HG03175 (cell line): ENCODE measurements at regions not wholly inside any gene's neighbourhood (a gene's known extent, or its start where the extent isn't known, plus 50 kb on each side); places are given as distances from the start of the nearest gene placed in this dataset.

Source experiments
- ATAC-seq: cut with Tn5 transposase; IDR thresholded peaks from one replicate; pipeline ENCODE4 v1.9.1; 2021; ENCODE audit warnings: mild to moderate bottlenecking, moderate library complexity; ENCODE audit not compliant: unreplicated experiment

DNA sequence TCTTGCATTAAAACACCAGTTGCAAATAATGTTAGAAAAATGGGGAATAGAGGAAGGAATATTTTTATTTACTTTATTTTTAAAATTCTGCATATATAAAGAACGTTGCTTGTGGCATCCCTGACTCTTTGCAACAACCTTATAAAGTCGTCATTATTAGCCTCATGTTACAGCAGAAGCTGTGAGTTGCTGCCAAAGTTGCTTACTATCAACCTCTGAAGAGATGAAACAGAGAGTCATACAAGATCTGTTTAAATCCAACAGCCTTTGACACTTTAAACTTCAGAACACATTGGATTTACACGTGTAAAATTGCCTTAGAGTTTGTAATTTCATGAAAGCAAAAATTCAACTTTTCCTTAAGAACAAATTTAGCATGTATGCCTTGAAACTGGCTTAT, 221.9 kb downstream of the MRPL39 start:
- ATAC-seq: no peak

DNA sequence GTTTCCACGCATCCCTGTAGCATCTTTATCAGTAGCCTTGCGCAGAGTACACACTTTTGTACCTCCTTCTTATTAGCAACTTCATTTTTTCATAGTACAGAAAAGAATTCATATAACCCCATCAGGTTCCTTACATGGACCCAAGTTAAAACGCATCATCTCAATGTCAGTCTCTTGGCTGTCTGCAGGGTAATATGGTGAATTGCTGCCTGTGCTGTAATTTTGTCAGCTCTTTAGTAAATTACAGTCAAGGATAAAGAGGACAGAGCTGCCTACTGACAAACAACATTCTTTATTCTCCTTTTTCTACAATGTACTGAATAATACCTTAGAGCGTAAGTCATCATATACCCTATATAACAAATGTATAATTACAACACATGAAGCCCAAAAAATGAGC, 222.5 kb downstream of the MRPL39 start:
- ATAC-seq: no peak

DNA sequence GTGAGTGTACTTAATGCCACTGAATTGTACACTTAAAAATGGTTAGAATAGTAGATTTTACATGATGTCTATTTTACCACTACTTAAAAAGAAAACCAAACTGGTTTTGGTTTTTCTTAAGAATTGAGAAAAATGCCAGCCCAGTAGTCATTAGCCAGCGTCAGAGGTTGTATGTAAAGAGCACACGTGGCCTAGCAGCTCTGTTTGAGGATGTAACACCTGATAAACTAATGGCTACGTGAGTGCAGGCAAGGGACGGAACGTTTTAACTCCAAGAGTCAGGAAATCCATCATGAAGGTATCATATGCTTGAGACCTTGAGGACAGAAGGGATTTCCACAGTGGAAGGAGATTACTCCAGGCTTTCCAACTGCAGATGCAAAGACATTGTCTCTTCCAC, 223.7 kb downstream of the MRPL39 start:
- ATAC-seq: no peak

DNA sequence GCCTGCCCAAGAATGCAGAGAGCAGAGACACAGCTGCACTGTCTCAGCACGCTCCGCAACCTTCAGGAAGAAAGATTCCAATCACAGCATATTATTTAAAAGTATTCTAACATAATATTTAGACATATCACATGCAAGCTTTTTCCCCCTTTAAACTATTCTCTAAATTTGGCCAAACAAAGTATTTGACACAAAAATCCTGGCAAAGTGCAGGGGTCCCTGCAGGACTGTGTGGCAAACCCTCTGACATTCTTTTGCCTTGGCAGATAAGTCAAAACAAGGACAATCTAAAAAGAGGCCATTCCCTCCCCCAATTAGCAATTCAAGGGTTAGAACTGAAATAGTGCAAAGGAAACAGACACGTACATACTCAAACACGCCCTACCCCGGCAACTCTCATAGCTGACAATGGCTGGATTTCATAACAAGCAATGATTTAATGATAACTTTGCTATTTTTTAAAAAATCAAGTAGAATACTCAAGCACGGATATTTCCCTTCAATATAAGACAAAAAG, 225.3 kb downstream of the MRPL39 start:
- ATAC-seq: no peak

DNA sequence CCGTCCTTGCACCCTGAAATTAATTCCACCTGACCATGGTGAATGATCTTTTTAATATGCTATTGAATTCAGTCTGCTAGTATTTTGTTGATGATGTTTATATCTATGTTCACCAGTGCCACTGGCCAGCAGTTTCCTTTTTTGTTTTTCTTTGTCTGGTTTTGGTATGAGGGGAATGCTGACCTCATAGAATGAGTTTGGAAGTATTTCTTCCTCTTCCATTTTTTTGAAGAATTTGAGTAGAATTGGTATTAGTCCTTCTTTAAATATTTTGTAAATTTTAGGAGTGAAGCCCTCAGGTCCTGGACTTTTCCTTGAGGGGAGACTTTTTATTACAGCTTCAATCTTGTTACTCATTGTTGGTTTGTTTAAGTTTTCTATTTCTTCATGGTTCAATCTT, 231.6 kb downstream of the MRPL39 start:
- ATAC-seq: no peak

DNA sequence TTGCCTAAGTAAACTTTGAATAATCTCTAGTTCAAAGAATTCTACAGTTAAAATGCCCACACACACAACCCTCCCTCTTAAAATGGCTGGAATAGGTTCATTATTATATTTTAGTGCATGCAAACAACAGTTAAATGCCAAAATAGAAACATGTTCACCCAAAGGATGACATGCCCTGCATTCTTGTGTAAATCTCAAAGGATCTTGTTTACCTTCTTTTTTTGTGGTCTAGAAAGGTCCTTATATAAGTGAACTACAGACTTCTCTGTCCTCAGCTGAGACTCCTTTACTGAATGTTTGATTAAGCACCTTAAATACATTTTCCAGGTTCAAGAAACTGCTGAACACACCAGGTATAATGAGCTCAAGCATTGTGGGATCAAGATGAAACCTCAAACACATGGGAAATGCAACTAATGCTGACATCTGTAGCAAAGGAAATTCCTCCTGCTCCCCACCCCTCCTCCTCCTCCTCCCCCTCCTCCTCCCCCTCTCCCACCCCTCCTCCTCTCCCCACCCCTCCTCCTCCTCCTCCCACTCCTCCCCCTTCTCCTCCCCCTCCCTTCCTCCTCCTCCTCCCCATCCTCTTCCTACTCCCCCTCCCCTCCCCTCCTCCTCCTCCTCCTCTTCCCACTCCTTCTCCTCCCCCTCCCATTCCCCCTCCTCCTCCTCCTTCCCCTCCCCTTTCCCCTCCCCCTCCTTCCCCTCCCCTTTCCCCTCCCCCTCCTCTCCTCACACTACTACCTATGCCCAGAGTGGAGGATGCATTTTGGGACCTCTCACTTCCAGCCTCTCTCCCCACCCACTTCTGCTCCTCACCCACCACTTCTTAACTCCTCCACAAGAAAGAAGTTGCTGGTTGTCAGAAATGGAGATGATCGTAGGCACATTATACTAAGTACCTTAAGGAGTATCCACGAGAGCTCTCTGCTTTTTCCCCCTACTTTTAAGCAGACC, 233.9 kb downstream of the MRPL39 start:
- no peak for ATAC-seq

DNA sequence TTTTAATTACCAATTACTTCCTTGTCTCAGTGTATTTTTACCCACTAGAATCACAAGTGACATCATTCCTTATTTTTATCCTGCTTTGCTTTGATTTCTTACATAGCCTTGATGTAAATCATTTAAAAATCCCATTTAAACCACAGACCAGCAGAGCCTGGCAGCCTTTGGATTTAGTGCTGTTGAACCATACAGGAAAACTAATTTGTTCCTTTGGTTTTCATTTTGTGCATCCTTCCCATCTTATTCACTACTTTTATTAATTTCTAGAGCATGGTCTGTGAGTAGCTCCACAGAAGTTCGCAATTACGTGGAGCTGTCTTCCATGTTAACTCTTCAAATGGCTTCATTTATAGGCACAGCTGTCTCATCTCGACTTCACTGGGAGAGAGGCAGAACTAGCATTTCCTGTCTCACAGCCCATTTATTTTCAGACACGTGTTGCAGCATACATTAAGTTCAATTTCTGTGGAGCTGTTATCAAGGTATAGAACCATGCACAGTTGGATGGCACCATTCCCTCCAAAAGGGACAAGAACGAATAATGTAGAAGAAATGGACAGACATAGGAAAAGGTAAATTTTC, 235.3 kb downstream of the MRPL39 start:
- ATAC-seq: no peak

DNA sequence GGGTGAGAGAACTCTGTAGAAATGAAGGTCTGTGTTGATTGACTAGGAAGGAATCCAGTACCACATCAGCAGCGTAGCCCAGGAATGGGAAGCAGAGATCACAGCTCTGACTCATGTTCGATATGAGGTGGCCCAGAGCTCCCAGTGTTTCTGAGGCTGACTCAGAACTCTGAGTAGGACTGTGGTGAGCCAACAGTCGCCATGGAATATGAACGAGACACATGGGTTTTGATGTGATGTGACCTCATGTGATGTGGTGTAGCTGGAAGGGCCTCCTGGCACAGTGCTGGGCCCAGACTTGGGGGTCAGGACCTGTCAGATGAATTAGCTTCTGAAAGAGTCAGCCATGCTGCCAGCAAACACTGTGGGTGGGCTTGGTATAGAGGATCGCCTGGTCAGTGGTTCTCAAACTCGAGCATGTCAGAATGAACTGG, 237.0 kb downstream of the MRPL39 start:
- no peak for ATAC-seq

DNA sequence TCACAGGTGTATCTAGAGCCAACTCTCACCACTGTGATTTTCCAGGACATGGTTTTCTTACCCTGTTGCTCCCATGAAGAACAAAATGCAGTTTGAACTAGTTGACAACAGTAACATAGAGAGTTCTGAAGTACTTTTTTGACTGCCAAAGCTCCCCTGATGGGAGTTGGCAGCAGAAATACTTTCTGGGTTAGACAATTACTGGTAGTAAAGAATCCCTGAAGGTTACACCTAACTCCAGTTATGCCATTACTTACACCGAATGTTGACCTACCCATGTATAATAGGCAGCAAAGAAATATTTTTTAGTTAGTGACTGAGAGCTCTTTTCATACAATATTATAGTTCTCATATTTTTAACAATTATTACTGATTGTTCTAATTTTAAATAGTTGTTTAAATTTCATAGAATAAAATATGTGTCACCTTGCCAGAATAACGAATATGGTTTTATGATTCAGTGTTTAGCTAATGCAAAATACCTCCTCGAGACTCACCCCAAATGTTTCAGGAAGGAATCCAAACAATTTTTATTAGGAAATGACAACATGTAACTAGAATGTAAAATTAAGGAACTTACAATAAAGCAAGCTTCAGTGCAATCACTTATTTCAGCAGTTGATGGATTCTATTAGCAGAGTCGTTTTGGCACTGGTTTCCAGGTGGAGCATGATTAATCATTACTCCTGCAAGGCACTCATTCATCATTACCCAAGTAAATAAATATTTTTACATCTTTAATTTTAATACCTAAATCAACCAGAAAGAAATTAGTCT, 237.6 kb downstream of the MRPL39 start:
- ATAC-seq: no peak

DNA sequence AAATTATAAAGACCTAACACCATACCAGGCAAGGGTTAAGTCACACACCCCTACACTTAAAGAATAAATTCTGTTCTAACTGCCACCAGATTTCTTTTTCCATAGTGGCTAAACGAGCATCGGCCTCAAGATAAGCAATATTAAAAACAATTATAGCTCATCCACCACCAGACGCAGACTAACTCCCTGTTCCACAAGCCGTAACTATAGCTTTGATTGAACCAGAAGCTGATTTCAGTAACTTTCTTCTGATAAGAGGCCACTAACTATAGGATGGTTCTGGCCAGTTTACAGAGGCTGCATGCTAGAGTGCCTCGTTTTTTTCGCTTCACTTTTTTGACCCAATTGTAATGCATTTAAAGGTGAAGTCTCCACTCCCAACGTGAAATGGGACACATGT, 238.8 kb downstream of the MRPL39 start:
- ATAC-seq: no peak

DNA sequence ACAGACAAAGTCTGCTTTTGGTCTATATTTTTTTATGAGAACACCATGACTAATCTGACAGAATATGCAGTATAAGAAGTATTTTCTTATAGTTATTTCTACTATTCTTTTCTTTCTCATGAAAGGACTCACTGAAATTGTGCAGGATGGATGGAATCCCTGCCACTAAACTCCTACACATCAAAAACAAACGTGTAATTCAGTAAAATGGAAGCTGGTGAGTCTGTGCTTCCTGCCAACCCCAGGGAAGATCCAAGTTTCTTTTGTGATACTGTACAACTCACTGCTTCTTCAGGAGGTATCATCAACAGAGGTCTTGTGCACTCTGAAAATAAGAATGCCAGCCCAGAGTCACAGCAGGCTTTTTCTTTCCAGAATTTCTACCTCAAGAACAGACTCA, 241.2 kb downstream of the MRPL39 start:
- no peak for ATAC-seq

DNA sequence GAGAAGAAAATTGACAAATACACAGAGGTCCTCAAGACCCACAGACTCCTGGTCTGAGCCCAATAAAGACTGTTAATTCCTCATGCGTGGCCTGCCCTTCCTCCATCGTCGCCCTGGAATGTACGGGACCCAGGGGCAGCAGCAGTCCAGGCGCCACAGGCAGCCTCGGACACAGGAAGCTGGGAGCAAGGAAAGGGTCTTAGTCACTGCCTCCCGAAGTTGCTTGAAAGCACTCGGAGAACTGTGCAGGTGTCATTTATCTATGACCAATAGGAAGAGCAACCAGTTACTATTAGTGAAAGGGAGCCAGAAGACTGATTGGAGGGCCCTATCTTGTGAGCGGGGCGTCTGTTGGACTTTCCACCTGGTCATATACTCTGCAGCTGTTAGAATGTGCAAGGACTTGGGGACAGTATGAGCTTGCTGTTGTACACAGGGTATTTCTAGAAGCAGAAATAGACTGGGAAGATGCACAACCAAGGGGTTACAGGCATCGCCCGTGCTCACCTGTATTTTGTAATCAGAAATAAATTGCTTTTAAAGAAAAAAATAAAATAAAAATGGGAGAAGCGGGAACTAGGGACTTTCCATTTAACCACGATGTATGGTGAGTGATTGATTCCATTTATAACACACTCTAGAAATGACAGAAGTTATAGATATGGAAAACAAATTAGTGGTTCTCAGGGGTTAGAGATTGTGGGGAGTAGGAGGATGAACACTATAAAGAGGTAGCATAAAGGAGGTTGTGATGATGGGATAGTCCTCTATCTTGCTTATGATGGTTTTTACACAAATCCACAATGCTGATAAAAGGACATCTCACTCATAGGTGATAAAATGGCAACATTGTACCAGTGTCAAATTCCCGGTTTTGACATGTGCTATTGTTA, 244.7 kb downstream of the MRPL39 start:
- no peak for ATAC-seq

DNA sequence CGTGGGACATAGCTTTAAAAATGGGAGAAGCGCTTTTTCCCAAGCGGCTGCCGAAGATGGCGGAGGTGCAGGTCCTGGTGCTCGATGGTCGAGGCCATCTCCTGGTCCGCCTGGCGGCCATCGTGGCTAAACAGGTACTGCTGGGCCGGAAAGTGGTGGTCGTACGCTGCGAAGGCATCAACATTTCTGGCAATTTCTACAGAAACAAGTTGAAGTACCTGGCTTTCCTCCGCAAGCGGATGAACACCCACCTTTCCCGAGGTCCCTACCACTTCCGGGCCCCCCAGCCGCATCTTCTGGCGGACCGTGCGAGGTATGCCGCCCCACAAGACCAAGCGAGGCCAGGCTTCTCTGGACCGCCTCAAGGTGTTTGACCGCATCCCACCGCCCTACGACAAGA, 245.5 kb downstream of the MRPL39 start:
- ATAC-seq: no peak

DNA sequence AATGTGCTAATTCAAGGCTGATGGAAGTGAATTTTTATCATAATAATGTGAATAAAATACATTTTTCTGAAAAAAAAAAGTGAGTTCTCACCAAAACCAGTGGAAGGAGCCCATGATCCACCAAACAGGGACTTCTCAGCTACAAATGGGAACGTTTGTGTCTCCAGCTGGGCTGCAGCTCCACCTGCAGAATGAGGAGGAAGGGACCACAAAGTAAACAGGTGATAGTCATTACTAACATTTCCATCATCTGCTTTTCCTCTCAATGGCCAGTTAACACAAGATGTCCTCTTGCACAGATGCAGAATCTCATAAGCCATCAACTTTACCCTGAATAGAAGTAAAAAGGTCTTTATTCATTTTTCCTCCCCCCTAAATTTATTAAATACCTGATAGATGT, 246.2 kb downstream of the MRPL39 start:
- ATAC-seq: no peak

DNA sequence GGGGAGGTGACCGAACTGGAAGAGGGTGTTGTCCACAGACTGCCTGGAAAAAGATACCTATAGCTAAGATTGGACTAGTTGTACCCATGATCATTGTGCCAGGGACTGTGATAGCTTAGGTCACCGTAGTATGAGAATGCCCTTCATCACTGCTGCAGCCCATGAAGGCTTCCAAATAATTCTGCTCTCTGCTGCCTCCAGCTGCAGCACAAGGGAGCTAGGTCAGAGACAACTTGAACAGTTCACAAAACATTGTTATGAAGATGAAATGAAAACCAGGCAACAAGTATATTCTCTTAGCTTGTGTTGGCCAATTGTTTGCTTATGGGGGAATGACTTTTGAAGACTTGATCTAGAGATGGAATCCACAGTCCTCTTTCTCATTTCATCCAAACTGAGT, 246.7 kb downstream of the MRPL39 start:
- ATAC-seq: no peak

DNA sequence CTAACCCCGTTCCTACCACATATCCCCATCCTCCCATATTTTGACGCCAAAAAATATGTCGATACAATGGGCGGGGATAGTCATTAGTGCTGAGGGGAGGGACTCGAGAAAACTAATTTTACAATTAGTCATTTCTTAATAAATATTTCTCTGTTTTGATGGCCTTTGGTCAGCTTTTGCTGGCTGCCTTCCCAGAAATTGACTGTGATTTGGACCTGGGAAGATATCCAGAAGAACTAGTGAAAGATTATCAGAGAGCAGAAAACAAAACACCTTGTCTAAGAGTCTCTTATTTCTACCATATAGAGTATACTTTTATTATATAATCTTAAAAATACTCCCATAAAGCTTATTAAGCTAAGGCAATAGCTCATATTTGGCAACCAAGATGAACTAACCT, 247.6 kb downstream of the MRPL39 start:
- ATAC-seq: no peak

DNA sequence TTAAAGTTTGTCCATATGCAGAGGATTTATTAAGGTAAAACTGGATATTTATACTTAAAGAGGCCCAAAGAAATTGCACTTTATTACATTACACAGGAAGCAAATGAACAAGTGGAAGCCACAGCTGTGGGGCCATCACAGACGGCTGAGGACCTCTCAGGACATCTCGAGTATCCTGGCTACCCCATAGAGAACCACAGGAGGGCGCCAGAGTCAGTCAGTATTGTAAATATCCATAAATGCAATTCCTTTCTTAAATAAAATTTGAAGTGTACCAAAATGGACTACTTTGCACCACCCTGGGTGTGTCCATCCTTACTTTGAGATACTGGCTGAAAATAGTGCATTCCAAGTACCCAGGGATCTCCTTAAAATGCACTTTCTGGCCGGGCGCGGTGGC, 257.2 kb downstream of the MRPL39 start:
- ATAC-seq: no peak

DNA sequence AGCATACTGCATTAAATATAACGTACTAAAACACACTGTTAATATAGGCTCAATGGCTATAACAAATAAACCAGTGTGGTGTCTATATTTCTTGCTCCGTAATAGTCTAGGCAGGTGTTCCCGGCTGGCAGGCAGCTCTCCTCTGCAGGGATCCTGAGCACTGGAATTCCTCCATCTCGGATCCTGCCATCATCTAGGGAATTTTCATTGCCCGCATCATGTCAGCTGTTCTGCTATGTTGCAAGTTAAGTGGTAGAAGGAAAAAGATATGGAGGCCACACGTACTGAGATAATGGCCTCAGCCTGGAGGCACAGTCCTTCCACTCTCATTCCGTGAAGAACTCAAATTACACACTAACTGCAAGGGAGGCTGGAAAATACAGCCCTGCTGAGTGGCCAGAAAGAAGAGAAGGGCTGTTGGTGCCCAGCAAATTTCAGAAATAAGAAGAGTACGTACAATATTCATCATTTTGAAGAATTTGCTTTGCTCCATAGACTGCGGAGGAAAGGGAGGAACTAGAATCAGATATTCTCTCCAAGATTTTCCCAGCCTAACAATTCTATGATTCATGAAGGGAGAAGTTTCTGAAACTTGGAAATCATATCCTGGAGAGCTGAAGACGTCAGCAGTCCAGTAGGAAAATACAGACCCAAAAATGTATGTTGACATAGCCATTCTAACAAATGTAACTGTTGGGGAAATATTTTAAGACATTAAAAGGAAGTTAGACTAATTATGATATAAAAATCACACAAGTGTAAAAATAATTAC, 263.3 kb downstream of the MRPL39 start:
- no peak for ATAC-seq

DNA sequence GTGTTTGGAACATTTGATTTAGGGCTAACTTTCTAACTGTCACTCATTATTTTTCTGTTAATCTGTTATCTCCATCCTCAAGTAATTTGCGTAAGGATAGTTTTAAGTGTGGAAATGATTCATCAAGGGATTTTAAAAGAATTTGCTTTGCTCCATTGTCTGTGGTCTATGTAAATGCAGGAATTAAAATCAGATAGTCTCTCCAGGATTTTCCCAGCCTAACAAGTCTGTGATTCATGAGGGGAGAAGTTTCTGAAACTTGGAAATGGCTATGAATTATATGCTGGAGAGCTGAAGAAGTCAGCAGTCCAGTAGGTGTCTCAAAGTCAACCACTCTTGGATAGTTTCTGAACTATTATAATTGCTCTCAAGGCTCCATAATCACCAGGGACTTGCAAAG, 264.5 kb downstream of the MRPL39 start:
- ATAC-seq: no peak

DNA sequence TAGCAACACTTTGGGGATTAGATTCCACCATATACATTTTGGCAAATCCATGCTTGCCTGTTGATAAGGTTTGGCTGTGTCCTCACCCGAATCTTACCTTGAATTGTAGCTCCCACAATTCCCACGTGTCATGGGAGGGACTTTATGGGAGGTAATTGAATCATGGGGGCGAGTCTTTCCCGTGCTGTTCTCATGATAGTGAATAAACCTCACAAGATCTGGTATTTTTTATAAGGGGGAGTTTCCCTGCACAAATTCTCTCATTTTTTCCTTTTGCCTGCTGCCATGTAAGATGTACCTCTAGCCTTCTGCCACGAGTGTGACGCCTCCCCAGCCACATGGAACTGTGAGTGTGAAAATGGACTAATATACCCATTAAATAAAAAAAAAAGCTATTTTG, 265.3 kb downstream of the MRPL39 start:
- ATAC-seq: no peak
